Endothelial cell of umbilical vein (primary cell): ENCODE measurements at regions not wholly inside any gene's neighbourhood (a gene's known extent, or its start where the extent isn't known, plus 50 kb on each side); places are given as distances from the start of the nearest gene placed in this dataset.

Experiments used
- BruUV-seq: library from RNA; stranded (reverse); fragments of 400-500 nt; replicated peaks from 2 replicates; lab custom pipeline; 2021; lab: Mats Ljungman, UMichigan
- CTCF ChIA-PET: fragments of 300-600, 350-600 bp; sonication (Branson Sonifier 250); formaldehyde crosslinking; loops from one replicate; lab custom pipeline; 2021; ENCODE audit warnings: antibody characterized with exemption, inconsistent platforms; lab: Charles Lee
- POLR2A ChIA-PET: fragments of 300-600, 350-600 bp; sonication (Branson Sonifier 250); formaldehyde crosslinking; loops from one replicate; lab custom pipeline; 2021; ENCODE audit warnings: antibody characterized with exemption, inconsistent platforms; lab: Charles Lee
- DNase-seq: peaks from one replicate; pipeline ENCODE4 v3.0.0-alpha.2; 2011; ENCODE audit warnings: low read depth, low spot score
- FAIRE-seq: peaks from 2 replicates; lab custom pipeline; 2011; peaks lifted over from hg19 to GRCh38; lab: Jason Lieb, UNC
- H2AFZ ChIP-seq: 2 replicates; pipeline ENCODE4 v1.6.0; 2012; ENCODE audit warnings: low read depth, low read length, control low read depth, inconsistent platforms
- H3K27ac ChIP-seq: 2 replicates; pipeline ENCODE4 v1.5.1; 2011; ENCODE audit warnings: low read depth, mild to moderate bottlenecking, control low read depth, low read length, moderate library complexity; ENCODE audit not compliant: insufficient read depth
- H3K27me3 ChIP-seq, 2 experiments: 2 replicates each; pipeline versions ENCODE4 v1.6.0 to v1.6.1; 2011; ENCODE audit warnings: low read length in 2 of 2, mixed read lengths in 1 of 2; ENCODE audit not compliant: control insufficient read depth in 2 of 2, insufficient read depth in 2 of 2
- H3K36me3 ChIP-seq, 2 experiments: 2 replicates in 1 of 2; 3 replicates in 1 of 2; pipeline ENCODE4 v1.5.1; 2011; ENCODE audit warnings: low read length in 2 of 2, mild to moderate bottlenecking in 1 of 2, moderate library complexity in 1 of 2; ENCODE audit not compliant: control insufficient read depth in 2 of 2, insufficient read depth in 2 of 2; ENCODE audit errors: extremely low read depth in 1 of 2
- H3K4me1 ChIP-seq: 3 replicates; pipeline ENCODE4 v1.5.1; 2011; ENCODE audit warnings: mild to moderate bottlenecking, low read length; ENCODE audit not compliant: control insufficient read depth, insufficient read depth; ENCODE audit errors: extremely low read depth
- H3K4me2 ChIP-seq: 2 replicates; pipeline ENCODE4 v1.6.1; 2011; ENCODE audit warnings: low read length, control low read depth, mixed read lengths; ENCODE audit not compliant: insufficient read depth
- H3K4me3 ChIP-seq, 3 experiments: fragments of 200-600 bp in 1 of 3; sonication (generic), shearing (Covaris generic) in 1 of 3; replicated peaks in 1 of 3; 2 replicates each; pipeline ENCODE4 v1.5.1; 2011 to 2016; ENCODE audit warnings: control low read depth in 3 of 3, low read length in 3 of 3, mild to moderate bottlenecking in 2 of 3, inconsistent platforms in 1 of 3, low read depth in 1 of 3, moderate library complexity in 1 of 3; ENCODE audit not compliant: insufficient read depth in 1 of 3
- H3K79me2 ChIP-seq: 2 replicates; pipeline ENCODE4 v1.6.0; 2012; ENCODE audit warnings: low read length, inconsistent platforms; ENCODE audit not compliant: control insufficient read depth, insufficient read depth
- H3K9ac ChIP-seq: replicated peaks from 2 replicates; pipeline ENCODE3; 2011; ENCODE audit warnings: low read length, control low read depth; ENCODE audit not compliant: insufficient read depth; ENCODE audit errors: extremely low read depth
- H3K9me1 ChIP-seq: replicated peaks from 3 replicates; pipeline ENCODE4 v1.6.0; 2011; ENCODE audit warnings: mild to moderate bottlenecking, low read length; ENCODE audit not compliant: control insufficient read depth, insufficient read depth; ENCODE audit errors: extremely low read depth
- H3K9me3 ChIP-seq: replicated peaks from 2 replicates; pipeline ENCODE4 v1.5.1; 2012; ENCODE audit warnings: low read length, inconsistent platforms; ENCODE audit not compliant: control insufficient read depth, insufficient read depth
- H4K20me1 ChIP-seq: replicated peaks from 2 replicates; pipeline ENCODE3; 2011; ENCODE audit warnings: mild to moderate bottlenecking, low read length; ENCODE audit not compliant: control insufficient read depth, insufficient read depth; ENCODE audit errors: extremely low read depth
- CTCF ChIP-seq, 2 donors: IDR thresholded peaks; 1 replicate in 1 of 2; 2 replicates in 1 of 2; pipeline ENCODE4 v1.5.1; 2011; ENCODE audit warnings: low read length in 2 of 2, mild to moderate bottlenecking in 2 of 2, moderate library complexity in 2 of 2, control low read depth in 1 of 2, inconsistent platforms in 1 of 2, low read depth in 1 of 2; ENCODE audit not compliant: insufficient read depth in 1 of 2; ENCODE audit errors: extremely low read depth in 1 of 2
- EZH2 ChIP-seq: IDR thresholded peaks from 2 replicates; pipeline ENCODE4 v1.6.1; 2012; ENCODE audit warnings: borderline replicate concordance, low read depth, mild to moderate bottlenecking, moderate library complexity, low read length, inconsistent platforms; ENCODE audit not compliant: severe bottlenecking
- FOS ChIP-seq: IDR thresholded peaks from 2 replicates; pipeline ENCODE4 v1.6.1; 2011; ENCODE audit warnings: mild to moderate bottlenecking, low read length, moderate library complexity, borderline replicate concordance; ENCODE audit not compliant: insufficient read depth
- GATA2 ChIP-seq: IDR thresholded peaks from 2 replicates; pipeline ENCODE4 v1.7.0; 2011; ENCODE audit warnings: low read depth, mild to moderate bottlenecking, moderate library complexity, mixed read lengths, low read length; ENCODE audit not compliant: insufficient read length, insufficient read depth
- JUN ChIP-seq: IDR thresholded peaks from 2 replicates; pipeline ENCODE4 v1.6.1; 2011; ENCODE audit warnings: borderline replicate concordance, low read depth; ENCODE audit not compliant: insufficient read length, insufficient read depth
- MAX ChIP-seq: IDR thresholded peaks from 2 replicates; pipeline ENCODE4 v1.6.1; 2011; ENCODE audit not compliant: insufficient read depth, insufficient read length
- MYC ChIP-seq: IDR thresholded peaks from one replicate; pipeline ENCODE4 v1.6.1; 2011; ENCODE audit warnings: mild to moderate bottlenecking, low read depth, low read length
- POLR2A ChIP-seq: IDR thresholded peaks from 2 replicates; pipeline ENCODE4 v1.6.1; 2012; ENCODE audit warnings: low read depth, mild to moderate bottlenecking, control low read depth, low read length
- POLR2AphosphoS5 ChIP-seq: IDR thresholded peaks from 2 replicates; pipeline ENCODE4 v1.6.1; 2012; ENCODE audit warnings: low read depth, mild to moderate bottlenecking, control low read depth, low read length, moderate library complexity; ENCODE audit not compliant: insufficient read depth
- dilution Hi-C: fragments of 300-500 bp; cut with MboI; formaldehyde crosslinking; loops from one replicate; pipeline ENCODE4 v1.15.0; 2019; ENCODE audit warnings: low sequenced_read_pairs; ENCODE audit not compliant: extremely low pct_ligation_motif_present
- intact Hi-C: fragments of 100-400 bp; cut with micrococcal nuclease; formaldehyde crosslinking; loops from one replicate; pipeline ENCODE4 v1.10.0; 2022

- no peaks in the 10 kb centered on the region for H3K9me3 ChIP-seq
- DNase-seq = no peak
- H3K9ac ChIP-seq = no peak overlapping the region
- no peak overlapping the region for H2AFZ ChIP-seq
- no peaks in the 10 kb centered on the region for H3K4me1 ChIP-seq
- H3K79me2 ChIP-seq = no peaks in the 10 kb centered on the region
- H4K20me1 ChIP-seq = no peaks in the 10 kb centered on the region
- H3K36me3 ChIP-seq = no peaks in the 10 kb centered on the region
- H3K27me3 ChIP-seq = peaks cover 0 to 2% of the 10 kb centered on the region in 2 experiments
- intact Hi-C loops = no loop called here
- ChIA-PET POLR2A (no interaction called here), CTCF (interaction anchor here (0.6 kb wide), 1 partner anchor 9 kb away, joined by 3 read pairs; no protein-coding TSS in a partner anchor)
- no peak for TF ChIP-seq FOS
- no peak for TF ChIP-seq JUN
- TF ChIP-seq GATA2 = no peak
- no peak for TF ChIP-seq EZH2
- TF ChIP-seq MAX = no peak
- no peak for TF ChIP-seq MYC
- no peak for TF ChIP-seq CTCF (IDR thresholded peaks at IDR 0.05; ENCODE audit: extremely low read depth in 1 of 2, insufficient read depth in 1 of 2, low read depth in 1 of 2, low read length in 2 of 2)
- no peak for TF ChIP-seq POLR2AphosphoS5
- no peak for TF ChIP-seq POLR2A
- BruUV-seq = no TSS peak
- H3K27ac ChIP-seq = no peak overlapping the region
- no peak for FAIRE-seq
- H3K4me2 ChIP-seq = no peak overlapping the region
- no peak overlapping the region for H3K4me3 ChIP-seq
- dilution Hi-C loops = no loop called here
- H3K9me1 ChIP-seq = no peaks in the 10 kb centered on the region
Observed at GRCh38 chr2:181268174-181268867, 188.9 kb upstream of the ITGA4 start.
